ENCODE measurements at regions not wholly inside any gene's neighbourhood (a gene's known extent, or its start where the extent isn't known, plus 50 kb on each side); places are given as distances from the start of the nearest gene placed in this dataset.
A peak's percentile ranks its signal among the peaks of the same experiment; 100 is the strongest.
"Not testable (repeated sequence)": the region's sequence is repeated elsewhere in the genome, so short reads cannot be mapped to it uniquely, and the experiment has no call there.

DNA sequence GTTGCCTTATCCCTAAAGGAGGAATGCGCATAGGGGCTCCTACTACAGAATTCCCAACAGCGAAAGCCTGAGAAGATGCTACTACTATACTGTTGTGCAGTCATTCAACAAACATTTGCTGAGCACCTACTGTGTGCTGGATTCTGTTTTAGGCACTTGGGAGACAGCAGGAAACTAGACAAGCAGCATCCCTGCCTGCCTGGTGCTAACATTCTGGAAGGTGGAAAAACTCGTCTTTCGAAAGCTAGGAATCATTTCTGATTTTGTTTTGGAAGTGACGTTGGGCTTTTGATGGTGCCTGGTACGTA lies 131.5 kb upstream of the NCOR2 start:
- TF ChIP-seq, protein P1, sequence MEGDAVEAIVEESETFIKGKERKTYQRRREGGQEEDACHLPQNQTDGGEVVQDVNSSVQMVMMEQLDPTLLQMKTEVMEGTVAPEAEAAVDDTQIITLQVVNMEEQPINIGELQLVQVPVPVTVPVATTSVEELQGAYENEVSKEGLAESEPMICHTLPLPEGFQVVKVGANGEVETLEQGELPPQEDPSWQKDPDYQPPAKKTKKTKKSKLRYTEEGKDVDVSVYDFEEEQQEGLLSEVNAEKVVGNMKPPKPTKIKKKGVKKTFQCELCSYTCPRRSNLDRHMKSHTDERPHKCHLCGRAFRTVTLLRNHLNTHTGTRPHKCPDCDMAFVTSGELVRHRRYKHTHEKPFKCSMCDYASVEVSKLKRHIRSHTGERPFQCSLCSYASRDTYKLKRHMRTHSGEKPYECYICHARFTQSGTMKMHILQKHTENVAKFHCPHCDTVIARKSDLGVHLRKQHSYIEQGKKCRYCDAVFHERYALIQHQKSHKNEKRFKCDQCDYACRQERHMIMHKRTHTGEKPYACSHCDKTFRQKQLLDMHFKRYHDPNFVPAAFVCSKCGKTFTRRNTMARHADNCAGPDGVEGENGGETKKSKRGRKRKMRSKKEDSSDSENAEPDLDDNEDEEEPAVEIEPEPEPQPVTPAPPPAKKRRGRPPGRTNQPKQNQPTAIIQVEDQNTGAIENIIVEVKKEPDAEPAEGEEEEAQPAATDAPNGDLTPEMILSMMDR (conservative IDR thresholded peaks at IDR 0.05): no peak
- DNase-seq (ENCODE audit: extremely low spot score, unreplicated experiment): no peak
- peaks cover 35% of the 10 kb centered on the region for H3K4me1 Mint-ChIP-seq (ENCODE audit: unreplicated experiment)
- peaks cover 4% of the 10 kb centered on the region for H3K27me3 Mint-ChIP-seq
- peak overlapping the region; percentile 45 for H3K27ac Mint-ChIP-seq
- no peak overlapping the region for H3K4me3 Mint-ChIP-seq
- H3K36me3 Mint-ChIP-seq: no peaks in the 10 kb centered on the region
- no peaks in the 10 kb centered on the region for H3K9me3 Mint-ChIP-seq

DNA sequence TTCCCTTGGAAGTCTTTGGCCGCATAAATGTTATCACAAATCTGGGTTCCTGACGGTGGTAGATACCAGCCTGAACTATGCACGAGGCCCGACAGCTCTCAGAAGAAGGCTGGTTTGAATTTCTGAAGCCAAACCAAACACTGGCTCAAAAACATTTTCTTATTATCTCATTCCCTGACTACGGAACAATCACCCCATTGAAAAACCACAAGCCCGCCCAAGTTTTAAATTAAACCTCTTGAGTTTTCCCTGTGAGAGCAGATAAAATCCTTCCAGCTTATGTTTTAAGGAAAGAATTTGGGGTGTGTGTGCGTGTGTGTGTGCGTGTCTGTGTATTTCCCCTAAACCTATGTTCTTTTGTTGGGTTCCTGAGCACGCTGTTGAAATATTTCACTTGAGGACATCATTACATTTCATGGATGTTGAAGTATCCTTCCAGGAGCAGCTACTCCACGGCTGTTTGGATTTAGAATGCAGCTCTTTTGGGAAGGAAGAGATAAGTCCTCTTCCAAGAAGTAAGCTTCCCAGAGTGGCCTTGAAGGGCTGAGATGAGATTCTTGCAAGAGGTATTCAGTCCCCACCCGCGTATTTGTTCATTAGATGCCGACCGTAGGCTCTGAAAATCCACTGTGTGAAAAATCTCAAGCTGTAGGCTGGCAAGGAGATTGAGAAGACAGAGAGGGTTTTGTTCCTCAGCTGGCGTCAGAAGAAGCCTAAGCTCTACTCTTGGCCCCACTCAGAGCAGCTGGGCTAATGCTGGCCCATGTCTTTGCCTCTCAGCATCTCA lies 131.0 kb upstream of the NCOR2 start:
- no peaks in the 10 kb centered on the region for H3K36me3 Mint-ChIP-seq
- H3K27me3 Mint-ChIP-seq: no peaks in the 10 kb centered on the region
- H3K4me3 Mint-ChIP-seq: no peak overlapping the region
- H3K9me3 Mint-ChIP-seq: no peaks in the 10 kb centered on the region
- H3K4me1 Mint-ChIP-seq (ENCODE audit: unreplicated experiment): peaks cover 31% of the 10 kb centered on the region
- TF ChIP-seq, protein P1 (conservative IDR thresholded peaks at IDR 0.05): no peak
- H3K27ac Mint-ChIP-seq: peak overlapping the region; percentile 45
- no peak for DNase-seq (ENCODE audit: extremely low spot score, unreplicated experiment)

DNA sequence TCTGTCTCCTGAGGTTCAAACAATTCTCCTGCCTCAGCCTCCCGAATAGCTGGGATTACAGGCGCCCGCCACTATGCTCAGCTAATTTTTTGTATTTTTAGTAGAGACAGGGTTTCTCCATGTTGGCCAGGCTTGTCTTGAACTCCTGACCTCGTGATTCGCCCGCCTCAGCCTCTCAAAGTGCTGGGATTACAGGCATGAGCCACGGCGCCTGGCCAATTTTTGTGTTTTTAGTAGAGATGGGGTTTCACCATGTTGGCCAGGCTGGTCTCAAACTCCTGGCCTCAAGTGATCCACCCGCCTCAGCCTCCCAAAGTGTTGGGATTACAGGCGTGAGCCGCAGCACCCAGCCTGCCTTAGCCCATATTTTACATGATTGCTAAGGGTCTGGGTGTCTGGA lies 130.3 kb upstream of the NCOR2 start:
- DNase-seq (ENCODE audit: extremely low spot score, unreplicated experiment); H3K27me3 Mint-ChIP-seq; H3K27ac Mint-ChIP-seq; H3K9me3 Mint-ChIP-seq; H3K4me3 Mint-ChIP-seq; H3K36me3 Mint-ChIP-seq: not testable (repeated sequence)
- peaks cover 35% of the 10 kb centered on the region for H3K4me1 Mint-ChIP-seq (ENCODE audit: unreplicated experiment)

DNA sequence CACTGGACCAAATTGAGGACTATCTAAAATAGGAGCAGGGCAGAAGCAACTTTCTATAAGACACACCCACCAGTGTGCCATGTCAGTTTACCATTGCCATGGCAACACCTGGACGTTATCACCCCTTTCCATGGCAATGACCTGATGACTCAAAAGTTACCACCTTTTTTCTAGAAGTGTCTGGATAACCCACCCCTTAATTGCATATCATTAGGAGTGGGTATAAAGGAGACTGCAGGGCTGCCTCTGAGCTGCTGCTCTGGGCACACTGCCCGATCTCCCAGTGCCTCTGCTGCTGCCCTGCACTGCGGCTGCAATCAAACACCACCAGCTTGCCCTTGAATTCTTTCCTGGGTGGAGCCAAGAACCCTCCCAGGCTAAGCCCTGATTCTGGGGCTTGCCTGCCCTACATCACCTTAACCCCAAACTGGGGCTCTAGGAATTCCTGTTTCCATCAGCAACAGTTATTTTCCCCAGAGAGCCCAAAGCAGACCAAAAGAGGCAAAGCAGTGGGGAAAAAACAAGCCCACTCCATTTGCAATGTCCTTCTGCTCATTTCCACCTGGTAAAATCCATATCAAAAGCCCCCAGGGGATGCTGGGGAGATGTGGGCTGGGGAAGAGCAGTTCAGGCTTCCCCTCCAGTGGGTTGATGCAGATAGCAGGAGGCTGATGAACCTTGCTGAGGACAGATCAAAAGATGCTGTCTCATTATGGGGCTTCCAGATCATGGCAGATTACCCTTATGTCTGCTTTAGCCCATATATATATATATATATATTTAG lies 129.5 kb upstream of the NCOR2 start:
- DNase-seq (ENCODE audit: extremely low spot score, unreplicated experiment): no peak
- Mint-ChIP-seq H3K4me1 (ENCODE audit: unreplicated experiment) (peaks cover 35% of the 10 kb centered on the region), H3K27ac (no peak overlapping the region), H3K9me3 (no peaks in the 10 kb centered on the region), H3K27me3 (no peaks in the 10 kb centered on the region), H3K4me3 (no peak overlapping the region), H3K36me3 (no peaks in the 10 kb centered on the region)
- TF ChIP-seq, protein P1 (conservative IDR thresholded peaks at IDR 0.05): no peak

DNA sequence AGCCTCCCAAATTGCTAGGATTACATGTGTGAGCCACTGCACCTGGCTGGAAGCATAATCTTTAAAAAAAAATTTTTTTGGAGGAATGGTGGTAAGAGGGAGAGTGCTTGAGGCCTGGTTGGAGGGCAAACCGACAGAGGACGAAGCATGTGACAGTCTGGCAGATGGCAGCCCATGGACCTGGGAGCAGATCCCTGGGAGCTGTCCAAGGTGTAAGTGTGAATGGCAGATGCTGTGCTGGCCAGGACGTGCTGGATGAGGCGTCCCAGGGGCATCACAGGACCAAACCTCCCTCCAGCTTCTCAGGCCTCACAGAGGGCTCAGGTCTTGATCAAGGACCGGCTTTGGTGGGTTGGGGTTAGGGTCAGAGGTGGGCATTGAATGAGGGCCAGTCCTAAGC lies 128.4 kb upstream of the NCOR2 start:
- H3K27ac Mint-ChIP-seq: no peak overlapping the region
- H3K4me3 Mint-ChIP-seq: no peak overlapping the region
- H3K4me1 Mint-ChIP-seq (ENCODE audit: unreplicated experiment): peaks cover 27% of the 10 kb centered on the region
- no peak for DNase-seq (ENCODE audit: extremely low spot score, unreplicated experiment)
- H3K9me3 Mint-ChIP-seq: no peaks in the 10 kb centered on the region
- H3K36me3 Mint-ChIP-seq: no peaks in the 10 kb centered on the region
- H3K27me3 Mint-ChIP-seq: no peaks in the 10 kb centered on the region
- TF ChIP-seq, protein P1 (conservative IDR thresholded peaks at IDR 0.05): no peak

DNA sequence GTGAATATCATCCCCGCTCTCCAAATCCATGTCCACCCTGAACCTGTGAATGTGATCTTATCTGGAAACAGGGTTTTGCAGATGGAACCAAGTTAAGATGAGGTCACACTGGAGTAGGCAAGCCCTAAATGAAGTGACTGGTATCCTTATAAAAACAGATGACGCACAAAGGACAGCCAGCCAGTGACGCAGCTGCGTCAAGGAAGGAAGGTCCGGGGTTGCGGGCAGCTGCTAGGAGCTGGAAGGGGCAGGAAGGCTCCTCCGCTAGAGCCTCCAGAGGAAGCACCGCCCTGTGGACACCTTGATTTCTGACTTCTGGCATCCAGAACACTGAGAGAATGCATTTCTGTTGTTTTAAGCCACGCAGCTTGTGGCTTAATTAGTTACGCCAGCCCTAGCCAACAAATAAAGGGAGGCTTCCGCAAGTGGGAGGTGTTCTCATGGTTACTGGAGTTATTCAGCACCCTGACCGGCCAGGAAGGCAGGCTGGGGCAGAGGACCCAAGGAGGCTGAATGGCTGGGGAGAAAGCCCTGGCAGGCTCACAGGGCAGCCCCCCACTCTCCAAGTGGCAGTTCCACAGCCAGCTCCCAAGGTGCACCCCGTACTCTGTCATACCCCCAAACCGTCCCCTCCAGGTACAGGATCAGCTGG lies 127.6 kb upstream of the NCOR2 start:
- peaks cover 22% of the 10 kb centered on the region for H3K4me1 Mint-ChIP-seq (ENCODE audit: unreplicated experiment)
- H3K4me3 Mint-ChIP-seq: no peak overlapping the region
- no peaks in the 10 kb centered on the region for H3K36me3 Mint-ChIP-seq
- H3K27ac Mint-ChIP-seq: no peak overlapping the region
- TF ChIP-seq, protein P1 (conservative IDR thresholded peaks at IDR 0.05): no peak
- DNase-seq (ENCODE audit: extremely low spot score, unreplicated experiment): no peak
- H3K27me3 Mint-ChIP-seq: no peaks in the 10 kb centered on the region
- no peaks in the 10 kb centered on the region for H3K9me3 Mint-ChIP-seq

Measured in type B pancreatic cell (in vitro differentiated cells).